Suprapubic skin (tissue), 4 donors: ENCODE measurements at regions not wholly inside any gene's neighbourhood (a gene's known extent, or its start where the extent isn't known, plus 50 kb on each side); places are given as distances from the start of the nearest gene placed in this dataset.

Experiments
- DNase-seq, 2 donors: peaks; one replicate each; pipeline ENCODE4 v3.0.0-alpha.2; 2019; ENCODE audit warnings: low spot score in 2 of 2
- H3K27ac ChIP-seq: fragments of 200-600 bp; sonication (generic); one replicate; pipeline ENCODE4 v1.5.1; 2019
- H3K27me3 ChIP-seq: fragments of 200-600 bp; sonication (generic); one replicate; pipeline ENCODE4 v1.5.1; 2019
- H3K36me3 ChIP-seq: fragments of 200-600 bp; sonication (generic); one replicate; pipeline ENCODE4 v1.5.1; 2019
- H3K4me1 ChIP-seq: fragments of 200-600 bp; sonication (generic); one replicate; pipeline ENCODE4 v1.5.1; 2019
- H3K4me3 ChIP-seq: fragments of 200-600 bp; sonication (generic); one replicate; pipeline ENCODE4 v1.5.1; 2019; ENCODE audit warnings: mild to moderate bottlenecking
- H3K9me3 ChIP-seq: fragments of 200-600 bp; sonication (generic); one replicate; pipeline ENCODE4 v1.5.1; 2019
- EP300 ChIP-seq: sonication (generic); formaldehyde crosslinking; IDR thresholded peaks from one replicate; pipeline ENCODE4 v1.6.1; 2017; ENCODE audit warnings: antibody characterized with exemption
- POLR2A ChIP-seq, 2 donors: fragments of 450-650 bp; IDR thresholded peaks; one replicate each; pipeline ENCODE4 v1.6.1; 2017; ENCODE audit warnings: antibody characterized with exemption in 2 of 2, mild to moderate bottlenecking in 2 of 2, moderate library complexity in 2 of 2
- POLR2AphosphoS5 ChIP-seq, 3 donors: sonication (generic); formaldehyde crosslinking; IDR thresholded peaks; one replicate each; pipeline ENCODE4 v1.6.1; 2017; ENCODE audit warnings: antibody characterized with exemption in 3 of 3
- WGBS: methylation state at CpG from one replicate; pipeline ENCODE4 v1.1.5; 2018; 5-methylcytosine and 5-hydroxymethylcytosine counted together
- TF ChIP-seq, protein P1 (sequence below), 2 donors: fragments of 200-600 bp in 1 of 2; fragments of 450-650 bp in 1 of 2; sonication (generic) in 1 of 2; IDR thresholded peaks; one replicate each; pipeline ENCODE4 v1.5.1; 2016 to 2019; ENCODE audit warnings: antibody characterized with exemption in 2 of 2, mild to moderate bottlenecking in 1 of 2, moderate library complexity in 1 of 2

DNA sequence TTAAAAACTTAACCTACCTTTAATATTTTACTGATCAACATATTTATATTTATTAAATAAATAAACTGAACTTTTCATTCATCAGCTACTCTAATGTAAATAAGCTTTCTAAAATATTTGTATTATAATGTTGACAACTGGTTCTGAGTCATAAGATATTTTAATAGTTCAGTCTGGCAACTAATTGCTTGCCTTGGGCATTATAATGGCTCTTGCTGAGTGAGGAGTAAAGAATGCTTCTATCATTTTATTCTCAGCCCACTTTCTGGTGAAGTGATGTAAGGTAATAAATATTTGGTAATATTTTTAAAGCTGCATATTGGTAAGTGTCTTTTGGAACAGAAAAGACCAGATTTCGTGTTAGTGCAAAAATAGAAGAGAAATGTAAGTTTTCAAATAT, 81.5 kb downstream of the DIPK2A start:
- 49% methylated on average over 1 of the region's 1 CpG for WGBS
- Histone ChIP-seq H3K9me3 (no peaks in the 10 kb centered on the region), H3K36me3 (no peaks in the 10 kb centered on the region), H3K27ac (no peak overlapping the region), H3K4me3 (no peak overlapping the region), H3K27me3 (no peaks in the 10 kb centered on the region), H3K4me1 (peaks cover 6% of the 10 kb centered on the region)
- no peak for TF ChIP-seq EP300
- TF ChIP-seq, protein P1, sequence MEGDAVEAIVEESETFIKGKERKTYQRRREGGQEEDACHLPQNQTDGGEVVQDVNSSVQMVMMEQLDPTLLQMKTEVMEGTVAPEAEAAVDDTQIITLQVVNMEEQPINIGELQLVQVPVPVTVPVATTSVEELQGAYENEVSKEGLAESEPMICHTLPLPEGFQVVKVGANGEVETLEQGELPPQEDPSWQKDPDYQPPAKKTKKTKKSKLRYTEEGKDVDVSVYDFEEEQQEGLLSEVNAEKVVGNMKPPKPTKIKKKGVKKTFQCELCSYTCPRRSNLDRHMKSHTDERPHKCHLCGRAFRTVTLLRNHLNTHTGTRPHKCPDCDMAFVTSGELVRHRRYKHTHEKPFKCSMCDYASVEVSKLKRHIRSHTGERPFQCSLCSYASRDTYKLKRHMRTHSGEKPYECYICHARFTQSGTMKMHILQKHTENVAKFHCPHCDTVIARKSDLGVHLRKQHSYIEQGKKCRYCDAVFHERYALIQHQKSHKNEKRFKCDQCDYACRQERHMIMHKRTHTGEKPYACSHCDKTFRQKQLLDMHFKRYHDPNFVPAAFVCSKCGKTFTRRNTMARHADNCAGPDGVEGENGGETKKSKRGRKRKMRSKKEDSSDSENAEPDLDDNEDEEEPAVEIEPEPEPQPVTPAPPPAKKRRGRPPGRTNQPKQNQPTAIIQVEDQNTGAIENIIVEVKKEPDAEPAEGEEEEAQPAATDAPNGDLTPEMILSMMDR (IDR thresholded peaks at IDR 0.05): no peak
- no peak for TF ChIP-seq POLR2AphosphoS5 (IDR thresholded peaks at IDR 0.05)
- no peak for TF ChIP-seq POLR2A (IDR thresholded peaks at IDR 0.05)
- DNase-seq: no peak

DNA sequence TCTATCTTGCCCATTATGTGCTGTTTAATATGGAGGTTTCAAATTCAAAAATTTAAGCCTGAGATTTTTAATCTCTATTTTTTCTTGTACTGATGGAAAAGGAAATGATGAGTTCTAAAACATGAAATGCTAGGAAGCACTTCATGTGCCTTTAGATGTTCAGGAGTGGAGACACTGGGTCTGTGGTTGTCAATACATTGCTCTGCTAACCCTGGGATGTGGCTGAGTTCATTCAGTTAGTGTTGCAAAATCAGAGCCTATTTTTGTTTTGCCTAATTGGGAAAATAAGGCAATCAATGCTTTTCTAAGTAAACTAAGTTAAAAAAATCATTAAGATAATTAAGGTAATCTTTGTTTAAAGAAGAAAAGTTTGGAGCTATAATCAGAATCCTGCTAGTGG, 83.1 kb downstream of the DIPK2A start:
- H3K36me3 ChIP-seq: no peaks in the 10 kb centered on the region
- peaks cover 6% of the 10 kb centered on the region for H3K4me1 ChIP-seq
- no peak overlapping the region for H3K4me3 ChIP-seq
- H3K27me3 ChIP-seq: no peaks in the 10 kb centered on the region
- TF ChIP-seq POLR2AphosphoS5 (IDR thresholded peaks at IDR 0.05): no peak
- no peak for TF ChIP-seq EP300
- no peak for TF ChIP-seq POLR2A (IDR thresholded peaks at IDR 0.05)
- TF ChIP-seq, protein P1 (IDR thresholded peaks at IDR 0.05): no peak
- no peak overlapping the region for H3K27ac ChIP-seq
- H3K9me3 ChIP-seq: no peaks in the 10 kb centered on the region
- no peak for DNase-seq

DNA sequence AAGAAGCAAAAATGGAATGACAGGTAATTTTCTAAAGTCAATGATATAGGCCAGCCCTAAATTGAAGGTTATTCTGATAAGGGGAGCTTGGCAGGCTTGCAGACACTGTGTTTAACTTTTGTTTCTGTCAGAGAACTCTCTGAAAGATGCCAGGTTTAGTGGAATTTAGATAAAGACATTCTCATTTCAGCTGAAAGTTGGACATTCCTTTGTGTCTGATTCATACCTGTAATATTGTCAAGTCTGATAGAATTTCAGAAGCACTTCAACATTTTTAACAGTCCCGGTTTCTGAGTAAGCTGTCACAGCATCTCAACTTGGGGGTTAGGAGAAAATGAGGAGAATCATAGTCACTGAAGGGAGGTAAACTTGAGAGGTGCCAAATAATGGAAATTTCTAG, 84.0 kb downstream of the DIPK2A start:
- Histone ChIP-seq H3K27ac (no peak overlapping the region), H3K27me3 (no peaks in the 10 kb centered on the region), H3K4me3 (no peak overlapping the region), H3K9me3 (no peaks in the 10 kb centered on the region), H3K36me3 (no peaks in the 10 kb centered on the region), H3K4me1 (peaks cover 6% of the 10 kb centered on the region)
- DNase-seq: no peak
- no peak for TF ChIP-seq EP300
- TF ChIP-seq POLR2A (IDR thresholded peaks at IDR 0.05): no peak
- TF ChIP-seq, protein P1 (IDR thresholded peaks at IDR 0.05): no peak
- TF ChIP-seq POLR2AphosphoS5 (IDR thresholded peaks at IDR 0.05): no peak
- 59% methylated on average over 1 of the region's 1 CpG for WGBS

DNA sequence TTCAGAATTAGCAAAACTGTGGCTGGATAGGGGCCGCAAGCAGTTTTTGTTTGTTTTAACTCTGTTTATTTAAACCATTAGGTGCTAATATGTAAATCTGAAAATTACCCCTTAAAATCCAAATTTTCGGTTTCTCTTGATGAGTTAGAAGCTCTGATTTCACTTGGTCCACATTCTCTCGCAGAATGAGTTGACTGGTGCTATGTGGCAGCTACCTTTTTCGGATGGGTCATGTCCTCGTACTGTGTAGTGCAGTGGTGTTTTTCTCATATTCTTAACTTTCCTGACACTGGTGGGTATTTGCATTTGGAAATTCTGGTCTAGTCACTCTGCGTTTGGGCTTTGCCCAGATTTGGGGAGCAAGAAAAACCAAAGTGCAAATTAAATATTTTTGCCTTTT, 87.1 kb downstream of the DIPK2A start:
- DNase-seq: no peak
- H3K27me3 ChIP-seq: no peaks in the 10 kb centered on the region
- H3K9me3 ChIP-seq: no peaks in the 10 kb centered on the region
- no peak overlapping the region for H3K27ac ChIP-seq
- no peaks in the 10 kb centered on the region for H3K36me3 ChIP-seq
- no peaks in the 10 kb centered on the region for H3K4me1 ChIP-seq
- H3K4me3 ChIP-seq: no peak overlapping the region
- 98% methylated on average over 6 of the region's 6 CpGs for WGBS
- TF ChIP-seq POLR2AphosphoS5 (IDR thresholded peaks at IDR 0.05) (no peak), POLR2A (IDR thresholded peaks at IDR 0.05) (no peak), EP300 (no peak)
- TF ChIP-seq, protein P1 (IDR thresholded peaks at IDR 0.05): no peak

DNA sequence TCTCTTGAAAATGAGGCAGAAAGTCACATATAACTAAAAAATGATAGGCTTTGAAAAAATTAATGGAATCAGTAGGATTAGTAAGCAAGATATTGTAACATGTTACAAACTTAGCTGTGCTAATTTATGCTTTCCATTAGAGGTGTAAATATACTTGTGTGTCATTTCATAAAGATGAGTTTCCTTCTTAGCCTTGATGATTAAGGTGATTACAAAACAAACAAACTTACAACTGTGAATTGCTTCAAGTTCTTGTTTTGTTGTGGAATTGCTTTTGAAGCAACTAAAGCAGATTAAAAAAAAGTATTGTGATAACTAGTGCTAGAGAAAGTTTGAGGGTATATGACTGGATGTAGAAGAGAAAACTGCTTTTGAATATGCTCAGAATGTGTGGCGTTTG, 87.9 kb downstream of the DIPK2A start:
- no peaks in the 10 kb centered on the region for H3K9me3 ChIP-seq
- H3K4me1 ChIP-seq: no peaks in the 10 kb centered on the region
- no peaks in the 10 kb centered on the region for H3K36me3 ChIP-seq
- no peak for TF ChIP-seq POLR2AphosphoS5 (IDR thresholded peaks at IDR 0.05)
- no peak for TF ChIP-seq POLR2A (IDR thresholded peaks at IDR 0.05)
- TF ChIP-seq, protein P1 (IDR thresholded peaks at IDR 0.05): no peak
- TF ChIP-seq EP300: no peak
- no peak overlapping the region for H3K4me3 ChIP-seq
- no peak for DNase-seq
- H3K27me3 ChIP-seq: no peaks in the 10 kb centered on the region
- no peak overlapping the region for H3K27ac ChIP-seq
- 94% methylated on average over 1 of the region's 1 CpG for WGBS
